SK-N-SH treated with all-trans-retinoic acid at 6 μM for 48 hours (cell line): ENCODE measurements at regions not wholly inside any gene's neighbourhood (a gene's known extent, or its start where the extent isn't known, plus 50 kb on each side); places are given as distances from the start of the nearest gene placed in this dataset.
"Not testable (repeated sequence)": the region's sequence is repeated elsewhere in the genome, so short reads cannot be mapped to it uniquely, and the experiment has no call there.

ENCODE experiments used
- ATAC-seq: fragments of 200-7000 bp; cut with Tn5 transposase; 3 replicates; pipeline ENCODE4 v1.9.1; 2020; ENCODE audit warnings: mild to moderate bottlenecking, moderate library complexity
- ARNTL ChIP-seq: fragments of 450-650 bp; formaldehyde crosslinking; IDR thresholded peaks from 2 replicates; pipeline ENCODE4 v1.5.0; 2020; ENCODE audit warnings: low read depth, mild to moderate bottlenecking, moderate library complexity, borderline replicate concordance
- BACH2 ChIP-seq: fragments of 250-450 bp; sonication (Bioruptor Pico); IDR thresholded peaks from 2 replicates; pipeline ENCODE4 v1.9.0; 2021; ENCODE audit warnings: mild to moderate bottlenecking, borderline replicate concordance
- CSDC2 ChIP-seq: fragments of 250-450 bp; sonication (Bioruptor Pico); IDR thresholded peaks from 2 replicates; pipeline ENCODE4 v1.5.0; 2020; ENCODE audit warnings: mild to moderate bottlenecking, moderate library complexity
- CSRNP3 ChIP-seq: fragments of 250-450 bp; sonication (Bioruptor Pico); IDR thresholded peaks from 2 replicates; pipeline ENCODE4 v1.5.1; 2021; ENCODE audit warnings: mild to moderate bottlenecking, moderate library complexity
- GLIS3 ChIP-seq: fragments of 250-450 bp; sonication (Bioruptor Pico); IDR thresholded peaks from 2 replicates; pipeline ENCODE4 v1.5.0; 2020; ENCODE audit warnings: mild to moderate bottlenecking, moderate library complexity
- ISL1 ChIP-seq: fragments of 250-450 bp; sonication (Bioruptor Pico); IDR thresholded peaks from 2 replicates; pipeline ENCODE4 v2.1.2; 2022; ENCODE audit warnings: mild to moderate bottlenecking, moderate library complexity
- OSR1 ChIP-seq: fragments of 250-450 bp; sonication (Bioruptor Pico); IDR thresholded peaks from 2 replicates; pipeline ENCODE4 v1.8.0; 2022; ENCODE audit warnings: moderate library complexity, mild to moderate bottlenecking, inconsistent platforms
- PATZ1 ChIP-seq: fragments of 250-450 bp; sonication (Bioruptor Pico); IDR thresholded peaks from 2 replicates; pipeline ENCODE4 v1.8.0; 2020; ENCODE audit warnings: mild to moderate bottlenecking, moderate library complexity, borderline replicate concordance
- PPARA ChIP-seq: fragments of 250-450 bp; sonication (Bioruptor Pico); IDR thresholded peaks from 2 replicates; pipeline ENCODE4 v1.5.0; 2020; ENCODE audit warnings: mild to moderate bottlenecking, borderline replicate concordance
- SNAI2 ChIP-seq: fragments of 250-450 bp; sonication (Bioruptor Pico); IDR thresholded peaks from 2 replicates; pipeline ENCODE4 v1.5.0; 2020; ENCODE audit warnings: mild to moderate bottlenecking, moderate library complexity
- TCF4 ChIP-seq: fragments of 250-450 bp; sonication (Bioruptor Pico); IDR thresholded peaks from 2 replicates; pipeline ENCODE4 v1.8.0; 2021; ENCODE audit warnings: mild to moderate bottlenecking, moderate library complexity, borderline replicate concordance
- TOX ChIP-seq: fragments of 250-450 bp; sonication (Bioruptor Pico); IDR thresholded peaks from 2 replicates; pipeline ENCODE4 v1.8.0; 2021; ENCODE audit warnings: mild to moderate bottlenecking, moderate library complexity, borderline replicate concordance
- ZC3H10 ChIP-seq: fragments of 250-450 bp; sonication (Bioruptor Pico); IDR thresholded peaks from 2 replicates; pipeline ENCODE4 v1.5.1; 2021; ENCODE audit warnings: mild to moderate bottlenecking, moderate library complexity
- ZFP3 ChIP-seq: fragments of 250-450 bp; sonication (Bioruptor Pico); IDR thresholded peaks from 2 replicates; pipeline ENCODE4 v1.5.0; 2020; ENCODE audit warnings: mild to moderate bottlenecking, moderate library complexity
- ZNF565 ChIP-seq: fragments of 450-650 bp; formaldehyde crosslinking; conservative IDR thresholded peaks from 2 replicates; pipeline ENCODE4 v1.5.0; 2020; ENCODE audit warnings: low read depth, mild to moderate bottlenecking, moderate library complexity
- ZNF70 ChIP-seq: fragments of 450-650 bp; formaldehyde crosslinking; IDR thresholded peaks from 2 replicates; pipeline ENCODE4 v1.5.0; 2020; ENCODE audit warnings: mild to moderate bottlenecking, moderate library complexity
- ZNF8 ChIP-seq: fragments of 450-650 bp; formaldehyde crosslinking; IDR thresholded peaks from 2 replicates; pipeline ENCODE4 v1.5.0; 2020; ENCODE audit warnings: mild to moderate bottlenecking, moderate library complexity
- TF ChIP-seq, protein P1 (sequence below): fragments of 250-450 bp; sonication (Bioruptor Pico); IDR thresholded peaks from 2 replicates; pipeline ENCODE4 v1.5.1; 2020; ENCODE audit warnings: low read depth, mild to moderate bottlenecking, moderate library complexity
- TF ChIP-seq, protein P2 (sequence below): fragments of 250-450 bp; sonication (Bioruptor Pico); IDR thresholded peaks from 2 replicates; pipeline ENCODE4 v1.8.0; 2021; ENCODE audit warnings: low read depth, mild to moderate bottlenecking, moderate library complexity, borderline replicate concordance

DNA sequence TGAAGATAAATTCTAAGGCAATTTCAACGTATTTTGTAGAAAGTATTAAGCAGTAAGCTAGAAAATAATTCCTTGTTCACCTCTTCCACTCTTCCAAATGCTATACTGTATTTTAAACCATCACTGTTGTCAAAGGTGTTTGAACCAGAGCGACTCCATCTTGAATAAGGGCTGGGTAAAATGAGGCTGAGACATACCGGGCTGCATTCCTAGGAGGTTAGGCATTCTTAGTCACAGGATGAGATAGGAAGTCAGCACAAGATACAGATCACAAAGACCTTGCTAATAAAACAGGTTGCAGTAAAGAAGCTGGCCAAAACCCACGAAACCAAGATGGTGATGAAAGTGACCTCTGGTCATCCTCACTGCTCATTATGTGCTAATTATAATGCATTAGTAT, 1045.7 kb upstream of the FLRT2 start:
- TF ChIP-seq, protein P1, sequence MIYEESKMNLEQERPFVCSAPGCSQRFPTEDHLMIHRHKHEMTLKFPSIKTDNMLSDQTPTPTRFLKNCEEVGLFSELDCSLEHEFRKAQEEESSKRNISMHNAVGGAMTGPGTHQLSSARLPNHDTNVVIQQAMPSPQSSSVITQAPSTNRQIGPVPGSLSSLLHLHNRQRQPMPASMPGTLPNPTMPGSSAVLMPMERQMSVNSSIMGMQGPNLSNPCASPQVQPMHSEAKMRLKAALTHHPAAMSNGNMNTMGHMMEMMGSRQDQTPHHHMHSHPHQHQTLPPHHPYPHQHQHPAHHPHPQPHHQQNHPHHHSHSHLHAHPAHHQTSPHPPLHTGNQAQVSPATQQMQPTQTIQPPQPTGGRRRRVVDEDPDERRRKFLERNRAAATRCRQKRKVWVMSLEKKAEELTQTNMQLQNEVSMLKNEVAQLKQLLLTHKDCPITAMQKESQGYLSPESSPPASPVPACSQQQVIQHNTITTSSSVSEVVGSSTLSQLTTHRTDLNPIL (CRISPR knock-in tag), result 0 out of 2 replicates have a peak, but pooled peaks have one; percentile 52
- peak; percentile 74; the same call in 1 of the 2 replicates for TF ChIP-seq TOX (CRISPR knock-in tag)
- TF ChIP-seq ZNF8 (CRISPR knock-in tag), result peak; percentile 65; the same call in 1 of the 2 replicates
- TF ChIP-seq CSDC2 (CRISPR knock-in tag), result peak; percentile 99
- peak; percentile 89 for TF ChIP-seq ZFP3 (CRISPR knock-in tag)
- TF ChIP-seq SNAI2 (CRISPR knock-in tag), result peak; percentile 94; the same call in 1 of the 2 replicates
- TF ChIP-seq ISL1 (CRISPR knock-in tag), result peak; percentile 65
- peak; percentile 99 for TF ChIP-seq OSR1
- not testable (repeated sequence) for ATAC-seq

- TF ChIP-seq GLIS3 (CRISPR knock-in tag) (no peak), PPARA (CRISPR knock-in tag) (no peak), CSRNP3 (CRISPR knock-in tag) (no peak), ZNF565 (CRISPR knock-in tag) (no peak), TOX (CRISPR knock-in tag) (no peak), ZNF70 (CRISPR knock-in tag) (no peak), OSR1 (no peak), ISL1 (CRISPR knock-in tag) (no peak), ZC3H10 (CRISPR knock-in tag) (no peak), SNAI2 (CRISPR knock-in tag) (no peak), ZNF8 (CRISPR knock-in tag) (no peak), TCF4 (CRISPR knock-in tag) (no peak), ARNTL (no peak), ZFP3 (CRISPR knock-in tag) (no peak), BACH2 (no peak), CSDC2 (CRISPR knock-in tag) (no peak)
- TF ChIP-seq, protein P1 (CRISPR knock-in tag), result no peak
- TF ChIP-seq, protein P2, sequence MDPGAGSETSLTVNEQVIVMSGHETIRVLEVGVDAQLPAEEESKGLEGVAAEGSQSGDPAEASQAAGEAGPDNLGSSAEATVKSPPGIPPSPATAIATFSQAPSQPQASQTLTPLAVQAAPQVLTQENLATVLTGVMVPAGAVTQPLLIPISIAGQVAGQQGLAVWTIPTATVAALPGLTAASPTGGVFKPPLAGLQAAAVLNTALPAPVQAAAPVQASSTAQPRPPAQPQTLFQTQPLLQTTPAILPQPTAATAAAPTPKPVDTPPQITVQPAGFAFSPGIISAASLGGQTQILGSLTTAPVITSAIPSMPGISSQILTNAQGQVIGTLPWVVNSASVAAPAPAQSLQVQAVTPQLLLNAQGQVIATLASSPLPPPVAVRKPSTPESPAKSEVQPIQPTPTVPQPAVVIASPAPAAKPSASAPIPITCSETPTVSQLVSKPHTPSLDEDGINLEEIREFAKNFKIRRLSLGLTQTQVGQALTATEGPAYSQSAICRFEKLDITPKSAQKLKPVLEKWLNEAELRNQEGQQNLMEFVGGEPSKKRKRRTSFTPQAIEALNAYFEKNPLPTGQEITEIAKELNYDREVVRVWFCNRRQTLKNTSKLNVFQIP, result no peak
- ATAC-seq, result no peak
Measured at GRCh38 chr14:84485036-84485435, 1044.9 kb upstream of the FLRT2 start.

DNA sequence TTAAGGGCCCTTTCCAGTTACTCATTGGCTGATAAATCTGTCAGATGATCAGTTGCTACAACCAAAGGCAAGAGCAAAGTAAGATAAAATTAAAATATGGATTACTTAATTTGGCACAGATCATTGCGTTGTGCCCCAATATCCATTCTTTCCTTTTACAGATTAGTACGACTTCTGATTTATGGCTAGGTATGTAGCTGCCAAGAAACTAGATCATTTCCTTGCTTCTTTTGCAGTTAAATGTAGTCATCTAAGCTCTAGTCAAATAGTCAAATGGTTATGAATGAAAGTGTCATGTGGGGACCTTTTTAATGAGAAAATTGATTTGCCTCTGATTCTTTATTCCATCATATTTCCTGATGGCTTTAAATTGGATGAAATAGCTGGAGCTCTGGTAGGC, 1039.9 kb upstream of the FLRT2 start:
- ATAC-seq, result no peak
- TF ChIP-seq TCF4 (CRISPR knock-in tag) (no peak), ISL1 (CRISPR knock-in tag) (no peak), SNAI2 (CRISPR knock-in tag) (no peak), CSRNP3 (CRISPR knock-in tag) (no peak), PPARA (CRISPR knock-in tag) (no peak), TOX (CRISPR knock-in tag) (no peak), PATZ1 (CRISPR knock-in tag) (no peak), GLIS3 (CRISPR knock-in tag) (no peak), ZNF70 (CRISPR knock-in tag) (no peak)
- TF ChIP-seq, protein P1 (CRISPR knock-in tag), result no peak
